ENCODE measurements at regions not wholly inside any gene's neighbourhood (a gene's known extent, or its start where the extent isn't known, plus 50 kb on each side); places are given as distances from the start of the nearest gene placed in this dataset.

GRCh38 chr3:143207338-143207961 lies 87.9 kb downstream of the CHST2 start:
- TF ChIP-seq TAF1 (IDR thresholded peaks at IDR 0.05; ENCODE audit: low read depth, low read length) (no peak), POLR2AphosphoS5 (IDR thresholded peaks at IDR 0.05; ENCODE audit: low read depth, low read length) (no peak)
